Activated naive CD4-positive, alpha-beta T cell treated with anti-CD3 and anti-CD28 coated beads, Interleukin-2, amount 10 ng/mL, durations not matched to agents 7 days and 5 days (primary cell): ENCODE measurements at regions not wholly inside any gene's neighbourhood (a gene's known extent, or its start where the extent isn't known, plus 50 kb on each side); places are given as distances from the start of the nearest gene placed in this dataset.

Experiments used
- CTCF ChIA-PET: fragments of 350-600 bp; sonication (Branson Sonifier 250); formaldehyde crosslinking; loops from one replicate; lab custom pipeline; 2021; ENCODE audit warnings: antibody characterized with exemption; lab: Charles Lee
- DNase-seq: peaks from one replicate; pipeline ENCODE4 v3.0.0-alpha.2; 2020
- H3K27ac Mint-ChIP-seq: one replicate; pipeline ENCODE4 v1.8.0; 2021; ENCODE audit warnings: mild to moderate bottlenecking, moderate library complexity, mixed read lengths
- H3K27me3 Mint-ChIP-seq: one replicate; pipeline ENCODE4 v1.8.0; 2021; ENCODE audit warnings: mild to moderate bottlenecking, mixed read lengths
- H3K36me3 Mint-ChIP-seq: one replicate; pipeline ENCODE4 v1.8.0; 2021; ENCODE audit warnings: mixed read lengths
- H3K4me1 Mint-ChIP-seq: one replicate; pipeline ENCODE4 v1.8.0; 2021; ENCODE audit warnings: mixed read lengths
- H3K4me3 Mint-ChIP-seq: one replicate; pipeline ENCODE4 v1.8.0; 2021; ENCODE audit warnings: mild to moderate bottlenecking, moderate library complexity, mixed read lengths
- H3K9me3 Mint-ChIP-seq: one replicate; pipeline ENCODE4 v1.8.0; 2021; ENCODE audit warnings: mixed read lengths

DNA sequence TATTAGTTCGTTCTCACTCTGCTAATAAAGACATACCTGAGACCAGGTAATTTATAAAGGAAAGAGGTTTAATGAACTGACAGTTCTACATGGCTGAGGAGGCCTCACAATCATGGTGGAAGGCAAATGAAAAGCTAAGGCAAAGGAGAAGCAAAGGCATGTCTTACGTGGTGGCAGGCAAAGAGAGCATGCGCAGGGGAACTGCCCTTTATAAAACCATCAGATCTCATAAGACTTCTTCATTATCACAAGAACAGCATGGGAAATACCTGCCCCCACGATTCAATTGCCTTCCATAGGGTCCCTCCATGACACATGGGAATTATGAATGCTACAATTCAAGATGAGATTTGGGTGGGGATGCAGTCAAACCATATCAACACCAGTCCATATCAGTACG lies 133.5 kb downstream of the ZNF621 start:
- Mint-ChIP-seq H3K36me3 (no peaks in the 10 kb centered on the region), H3K27ac (no peak overlapping the region), H3K27me3 (no peaks in the 10 kb centered on the region), H3K4me1 (no peaks in the 10 kb centered on the region), H3K4me3 (no peak overlapping the region), H3K9me3 (peaks cover 4% of the 10 kb centered on the region)
- no peak for DNase-seq
- CTCF ChIA-PET = no interaction called here

DNA sequence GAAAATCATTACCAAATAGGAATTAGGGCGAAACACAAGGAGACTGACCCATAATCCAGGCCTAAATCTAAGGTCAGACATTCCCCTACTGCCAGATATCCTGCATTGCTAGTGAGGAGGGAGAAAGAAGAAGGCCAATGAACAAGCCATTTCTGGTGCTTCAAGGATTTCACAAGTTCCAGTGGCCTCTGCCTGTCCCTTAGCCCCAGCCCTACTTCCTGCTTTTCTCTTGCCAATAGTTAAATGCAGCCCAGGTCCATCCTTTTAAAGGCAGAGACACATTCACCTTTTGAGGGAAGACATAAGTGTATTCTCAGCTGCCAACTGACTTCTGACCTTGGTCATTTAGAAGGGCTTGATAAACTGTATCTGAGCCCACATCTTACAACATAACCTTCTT lies 135.8 kb downstream of the ZNF621 start:
- no peak overlapping the region for H3K4me3 Mint-ChIP-seq
- H3K4me1 Mint-ChIP-seq = no peaks in the 10 kb centered on the region
- no peaks in the 10 kb centered on the region for H3K27me3 Mint-ChIP-seq
- DNase-seq = no peak
- no peaks in the 10 kb centered on the region for H3K36me3 Mint-ChIP-seq
- H3K27ac Mint-ChIP-seq = no peak overlapping the region
- CTCF ChIA-PET = no interaction called here
- H3K9me3 Mint-ChIP-seq = peaks cover 4% of the 10 kb centered on the region

- Mint-ChIP-seq H3K27ac (no peak overlapping the region), H3K4me3 (no peak overlapping the region), H3K36me3 (no peaks in the 10 kb centered on the region), H3K9me3 (peaks cover 4% of the 10 kb centered on the region), H3K4me1 (no peaks in the 10 kb centered on the region), H3K27me3 (no peaks in the 10 kb centered on the region)
- DNase-seq = no peak
- CTCF ChIA-PET = no interaction called here
These were observed 136.5 kb downstream of the ZNF621 start for GRCh38 chr3:40661284-40661683.

DNA sequence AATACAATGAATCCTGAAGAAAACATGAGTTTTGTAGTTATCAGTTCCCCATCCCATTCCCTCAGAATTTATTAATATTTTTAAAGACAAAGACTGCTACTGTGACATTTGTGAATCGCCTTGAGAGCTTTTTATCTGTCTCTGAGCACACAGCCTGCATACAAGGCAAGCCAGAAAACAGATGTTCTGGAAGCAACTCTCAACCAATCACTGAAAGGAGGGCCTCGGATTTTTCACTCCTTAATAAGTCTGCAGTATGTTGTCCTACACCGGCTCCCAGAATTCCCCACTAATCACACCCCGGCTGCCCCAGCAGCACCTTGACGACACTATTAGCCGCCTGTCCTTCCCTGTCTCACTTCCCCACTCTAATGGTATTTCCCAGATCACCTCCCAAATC lies 138.5 kb downstream of the ZNF621 start:
- H3K4me3 Mint-ChIP-seq = no peak overlapping the region
- H3K9me3 Mint-ChIP-seq = peaks cover under 1% of the 10 kb centered on the region
- no peak overlapping the region for H3K27ac Mint-ChIP-seq
- CTCF ChIA-PET = no interaction called here
- no peaks in the 10 kb centered on the region for H3K27me3 Mint-ChIP-seq
- H3K36me3 Mint-ChIP-seq = no peaks in the 10 kb centered on the region
- H3K4me1 Mint-ChIP-seq = no peaks in the 10 kb centered on the region
- DNase-seq = no peak

- no peaks in the 10 kb centered on the region for H3K9me3 Mint-ChIP-seq
- no peak overlapping the region for H3K27ac Mint-ChIP-seq
- DNase-seq = no peak
- no peaks in the 10 kb centered on the region for H3K4me1 Mint-ChIP-seq
- no peaks in the 10 kb centered on the region for H3K27me3 Mint-ChIP-seq
- CTCF ChIA-PET = no interaction called here
- H3K36me3 Mint-ChIP-seq = no peaks in the 10 kb centered on the region
- no peak overlapping the region for H3K4me3 Mint-ChIP-seq
These were observed 144.4 kb downstream of the ZNF621 start for GRCh38 chr3:40669176-40669575.

DNA sequence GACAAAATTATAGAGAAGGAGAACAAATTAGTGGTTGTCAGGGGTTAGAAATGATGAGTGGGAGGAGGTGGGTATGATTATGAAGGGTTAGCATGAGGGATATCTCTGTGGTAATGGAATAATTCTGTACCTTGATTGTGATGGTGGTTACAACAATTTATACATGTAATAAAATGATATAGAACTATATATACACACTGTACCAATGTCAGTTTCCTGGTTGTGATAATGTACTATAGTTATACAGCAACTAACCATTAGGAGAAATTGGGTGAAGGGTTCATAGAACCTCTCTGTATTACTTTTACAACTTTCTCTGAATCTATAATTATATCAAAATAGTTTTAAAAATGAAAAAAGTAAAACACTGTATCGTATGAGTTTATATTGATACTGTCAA lies 148.1 kb downstream of the ZNF621 start:
- no peak overlapping the region for H3K27ac Mint-ChIP-seq
- no peaks in the 10 kb centered on the region for H3K36me3 Mint-ChIP-seq
- DNase-seq = no peak
- no peaks in the 10 kb centered on the region for H3K9me3 Mint-ChIP-seq
- H3K27me3 Mint-ChIP-seq = no peaks in the 10 kb centered on the region
- H3K4me3 Mint-ChIP-seq = no peak overlapping the region
- no peaks in the 10 kb centered on the region for H3K4me1 Mint-ChIP-seq
- CTCF ChIA-PET = no interaction called here

DNA sequence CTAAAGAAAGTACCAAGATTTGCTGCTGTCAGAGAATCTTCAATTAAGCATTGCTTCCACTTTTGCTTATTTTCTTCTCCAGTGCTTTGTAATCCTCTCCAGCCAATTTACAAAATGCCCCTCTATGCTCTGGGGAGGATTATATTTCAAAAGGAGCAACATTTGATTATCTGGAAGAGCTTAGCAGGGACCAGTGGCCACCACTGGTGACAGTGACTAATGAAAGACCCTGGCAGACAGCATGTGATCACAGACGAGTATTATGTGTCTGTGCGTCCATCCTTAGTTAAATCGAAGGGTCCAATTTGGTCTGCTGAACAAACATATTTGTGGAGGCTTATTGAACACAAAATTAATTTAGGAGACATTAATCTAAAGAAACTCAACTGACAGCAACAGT lies 152.6 kb downstream of the ZNF621 start:
- no peak for DNase-seq
- CTCF ChIA-PET = no interaction called here
- peaks cover 4% of the 10 kb centered on the region for H3K27me3 Mint-ChIP-seq
- no peak overlapping the region for H3K27ac Mint-ChIP-seq
- no peaks in the 10 kb centered on the region for H3K9me3 Mint-ChIP-seq
- H3K4me1 Mint-ChIP-seq = no peaks in the 10 kb centered on the region
- no peaks in the 10 kb centered on the region for H3K36me3 Mint-ChIP-seq
- no peak overlapping the region for H3K4me3 Mint-ChIP-seq

GRCh38 chr3:40677749-40678148 lies 153.0 kb downstream of the ZNF621 start:
- no peak for DNase-seq
- Mint-ChIP-seq H3K27me3 (peaks cover 4% of the 10 kb centered on the region), H3K9me3 (no peaks in the 10 kb centered on the region), H3K4me1 (no peaks in the 10 kb centered on the region), H3K27ac (no peak overlapping the region), H3K36me3 (no peaks in the 10 kb centered on the region), H3K4me3 (no peak overlapping the region)
- CTCF ChIA-PET = no interaction called here

GRCh38 chr3:40679290-40679689 lies 154.5 kb downstream of the ZNF621 start:
- Mint-ChIP-seq H3K9me3 (no peaks in the 10 kb centered on the region), H3K36me3 (no peaks in the 10 kb centered on the region), H3K27me3 (peaks cover 4% of the 10 kb centered on the region), H3K27ac (no peak overlapping the region), H3K4me1 (no peaks in the 10 kb centered on the region), H3K4me3 (no peak overlapping the region)
- DNase-seq = no peak
- CTCF ChIA-PET = no interaction called here

- Mint-ChIP-seq H3K9me3 (no peaks in the 10 kb centered on the region), H3K4me1 (no peaks in the 10 kb centered on the region), H3K27ac (no peak overlapping the region), H3K36me3 (no peaks in the 10 kb centered on the region), H3K4me3 (no peak overlapping the region), H3K27me3 (peaks cover 4% of the 10 kb centered on the region)
- DNase-seq = no peak
- CTCF ChIA-PET = no interaction called here
These were observed 156.2 kb downstream of the ZNF621 start for GRCh38 chr3:40680685-40681657.

DNA sequence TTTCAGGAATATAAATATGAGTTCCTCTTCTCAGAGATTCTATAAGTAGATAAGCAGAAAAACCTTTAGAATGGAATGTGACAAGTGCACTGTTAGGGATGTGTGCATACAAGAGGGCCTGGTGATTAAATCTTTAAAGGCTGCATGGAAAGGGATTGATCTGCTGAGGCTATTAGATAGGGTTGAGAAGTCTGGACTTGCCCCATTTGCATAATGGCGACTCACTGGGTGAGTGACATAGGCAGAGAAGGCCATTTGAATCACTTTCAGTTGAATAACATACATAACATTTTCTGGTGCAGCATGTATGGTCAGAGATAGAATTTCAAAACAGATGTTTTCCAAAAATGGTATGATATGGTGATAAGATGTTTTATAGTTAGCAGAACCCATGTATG lies 156.9 kb downstream of the ZNF621 start:
- no peaks in the 10 kb centered on the region for H3K9me3 Mint-ChIP-seq
- CTCF ChIA-PET = no interaction called here
- H3K36me3 Mint-ChIP-seq = no peaks in the 10 kb centered on the region
- H3K27ac Mint-ChIP-seq = no peak overlapping the region
- H3K4me3 Mint-ChIP-seq = no peak overlapping the region
- DNase-seq = no peak
- no peaks in the 10 kb centered on the region for H3K4me1 Mint-ChIP-seq
- H3K27me3 Mint-ChIP-seq = peaks cover 4% of the 10 kb centered on the region

DNA sequence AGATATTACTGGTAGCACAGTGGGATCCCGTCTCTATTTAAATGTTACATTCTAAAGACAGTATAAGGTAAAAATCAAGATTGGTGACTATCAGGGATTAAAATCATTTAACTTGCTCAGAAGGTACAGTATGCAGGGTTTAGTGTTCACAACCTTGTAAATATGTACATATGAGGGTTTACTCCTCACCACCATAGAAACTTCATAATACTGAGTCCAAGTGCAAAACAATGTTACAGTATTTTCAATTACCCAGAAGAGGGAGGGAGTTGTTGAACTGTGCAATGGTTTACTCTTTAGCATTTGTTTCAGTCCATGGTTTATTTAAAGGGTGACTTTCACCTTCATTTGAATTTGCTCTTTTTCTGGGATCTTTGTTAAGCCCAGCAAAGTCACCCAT lies 165.1 kb downstream of the ZNF621 start:
- peaks cover 18% of the 10 kb centered on the region for H3K27me3 Mint-ChIP-seq
- H3K4me3 Mint-ChIP-seq = no peak overlapping the region
- H3K9me3 Mint-ChIP-seq = no peaks in the 10 kb centered on the region
- H3K27ac Mint-ChIP-seq = no peak overlapping the region
- H3K4me1 Mint-ChIP-seq = no peaks in the 10 kb centered on the region
- H3K36me3 Mint-ChIP-seq = no peaks in the 10 kb centered on the region
- DNase-seq = no peak
- CTCF ChIA-PET = no interaction called here

DNA sequence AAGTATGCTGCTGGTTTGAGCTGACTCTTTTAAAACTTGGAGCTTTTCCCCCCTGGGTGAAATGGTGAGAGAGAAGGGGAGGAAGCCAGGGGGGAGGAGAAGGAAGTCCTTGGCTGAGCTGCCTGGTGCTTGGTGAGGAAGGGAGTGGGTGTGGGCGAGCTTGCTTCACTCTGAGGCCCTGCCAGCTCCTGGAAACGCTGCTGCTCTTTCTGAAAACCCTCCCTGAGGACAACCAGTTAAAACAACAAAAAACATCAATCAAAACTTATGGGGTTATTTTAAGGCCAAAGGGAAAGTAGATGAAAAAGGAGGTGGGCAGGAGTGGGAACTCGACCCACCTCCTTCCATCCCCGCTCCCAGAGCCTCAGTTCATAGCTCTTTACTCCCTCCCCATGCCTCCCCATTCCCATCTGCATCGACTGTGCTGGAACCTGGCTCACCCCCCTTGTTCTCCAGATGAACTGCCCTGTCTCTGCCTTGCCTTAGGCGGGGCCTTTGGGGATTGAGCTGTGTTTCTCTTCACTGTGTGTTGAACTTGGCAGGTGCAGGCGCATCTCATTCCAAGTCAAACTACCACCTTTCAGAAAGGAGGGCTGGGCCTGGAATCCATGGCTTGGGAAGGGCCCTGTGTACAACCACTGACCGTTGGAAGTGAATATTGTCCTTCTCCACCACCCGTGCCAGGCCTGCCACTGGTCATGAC lies 166.1 kb downstream of the ZNF621 start:
- Mint-ChIP-seq H3K4me1 (no peaks in the 10 kb centered on the region), H3K36me3 (no peaks in the 10 kb centered on the region), H3K4me3 (no peak overlapping the region), H3K27ac (no peak overlapping the region), H3K9me3 (no peaks in the 10 kb centered on the region), H3K27me3 (peaks cover 20% of the 10 kb centered on the region)
- CTCF ChIA-PET = no interaction called here
- DNase-seq = no peak

GRCh38 chr3:40691452-40691861 lies 166.7 kb downstream of the ZNF621 start:
- CTCF ChIA-PET = no interaction called here
- Mint-ChIP-seq H3K9me3 (no peaks in the 10 kb centered on the region), H3K27me3 (peaks cover 25% of the 10 kb centered on the region), H3K36me3 (no peaks in the 10 kb centered on the region), H3K4me3 (no peak overlapping the region), H3K27ac (no peak overlapping the region), H3K4me1 (no peaks in the 10 kb centered on the region)
- DNase-seq = no peak

GRCh38 chr3:40695848-40696247 lies 171.1 kb downstream of the ZNF621 start:
- Mint-ChIP-seq H3K27me3 (peaks cover 29% of the 10 kb centered on the region), H3K27ac (no peak overlapping the region), H3K9me3 (no peaks in the 10 kb centered on the region), H3K36me3 (no peaks in the 10 kb centered on the region), H3K4me1 (no peaks in the 10 kb centered on the region), H3K4me3 (no peak overlapping the region)
- CTCF ChIA-PET = no interaction called here
- DNase-seq = no peak
